Gastrocnemius medialis (tissue), 4 donors: ENCODE measurements at regions not wholly inside any gene's neighbourhood (a gene's known extent, or its start where the extent isn't known, plus 50 kb on each side); places are given as distances from the start of the nearest gene placed in this dataset.
A peak's percentile ranks its signal among the peaks of the same experiment; 100 is the strongest.

Experiments
- ATAC-seq, 2 donors: fragments of 150-250 bp; one replicate each; pipeline ENCODE4 v1.9.1; 2016
- DNase-seq, 2 donors: peaks; one replicate each; pipeline ENCODE4 v3.0.0-alpha.2; 2019
- H3K27ac ChIP-seq, 4 donors: fragments of 200-600 bp; sonication (generic); 1 replicate in 1 of 4; 2 replicates in 3 of 4; pipeline ENCODE4 v1.5.1; 2016 to 2018; ENCODE audit warnings: mild to moderate bottlenecking in 2 of 4, moderate library complexity in 1 of 4
- H3K27me3 ChIP-seq, 3 donors: fragments of 200-600 bp; sonication (generic) in 2 of 3; 1 replicate in 1 of 3; 2 replicates in 2 of 3; pipeline versions ENCODE4 v1.5.1 to v1.6.0; 2016 to 2019; ENCODE audit warnings: mild to moderate bottlenecking in 1 of 3, moderate library complexity in 1 of 3
- H3K36me3 ChIP-seq, 2 donors: fragments of 200-600 bp; sonication (generic) in 1 of 2; one replicate each; pipeline ENCODE4 v1.5.1; 2017 to 2018
- H3K4me1 ChIP-seq, 2 donors: fragments of 200-600 bp; sonication (generic) in 1 of 2; one replicate each; pipeline ENCODE4 v1.5.1; 2016 to 2017; ENCODE audit warnings: mild to moderate bottlenecking in 2 of 2
- H3K4me3 ChIP-seq, 4 donors: fragments of 200-600 bp; sonication (generic) in 3 of 4; 1 replicate in 1 of 4; 2 replicates in 3 of 4; pipeline ENCODE4 v1.5.1; 2016 to 2019; ENCODE audit warnings: mild to moderate bottlenecking in 2 of 4
- H3K9me3 ChIP-seq, 3 donors: fragments of 200-600 bp; sonication (generic) in 2 of 3; 1 replicate in 1 of 3; 2 replicates in 2 of 3; pipeline ENCODE4 v1.5.1; 2016 to 2019
- POLR2A ChIP-seq, 2 donors: fragments of 450-650 bp; IDR thresholded peaks; one replicate each; pipeline ENCODE4 v1.6.1; 2017; ENCODE audit warnings: antibody characterized with exemption in 2 of 2, mild to moderate bottlenecking in 2 of 2, moderate library complexity in 2 of 2
- in situ Hi-C, 4 donors: fragments of 200-750 bp; cut with MboI; loops; one replicate each; pipeline versions ENCODE4 v1.15.0 to v1.8.0; 2017; ENCODE audit warnings: low sequenced_read_pairs in 4 of 4
- intact Hi-C: fragments of 100-400 bp; cut with DNase I; formaldehyde crosslinking; loops from one replicate; pipeline ENCODE4 v1.15.1; 2023; ENCODE audit warnings: low total_unique reads
- TF ChIP-seq, protein P1 (sequence below), 5 experiments: fragments of 450-650 bp in 3 of 5; fragments of 200-600 bp in 2 of 5; sonication (generic) in 2 of 5; IDR thresholded peaks in 4 of 5; conservative IDR thresholded peaks in 1 of 5; 1 replicate in 4 of 5; 2 replicates in 1 of 5; pipeline ENCODE4 v1.5.1; 2016 to 2019; ENCODE audit warnings: antibody characterized with exemption in 5 of 5, mild to moderate bottlenecking in 3 of 5, moderate library complexity in 3 of 5

DNA sequence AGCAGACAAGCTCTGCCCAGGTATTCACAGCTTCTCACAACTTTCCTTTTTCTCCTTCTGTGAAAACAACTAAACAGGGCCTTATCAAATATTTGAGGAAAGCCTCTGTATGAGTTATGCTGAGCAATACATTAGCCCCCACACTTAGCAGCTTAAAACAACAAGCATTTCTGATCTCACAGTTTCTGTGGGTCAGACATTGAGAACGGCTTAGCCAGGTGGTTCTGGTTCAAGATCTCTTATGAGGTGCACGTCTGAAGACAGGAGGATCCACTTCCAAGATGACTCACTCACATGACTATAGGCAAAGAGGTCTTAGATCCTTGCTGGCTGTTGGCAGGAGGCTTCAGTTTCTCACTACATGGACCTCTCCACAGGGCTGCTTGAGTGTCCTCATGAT, 181.4 kb upstream of the WSCD1 start:
- DNase-seq (no peak), ATAC-seq (no peak)
- in situ Hi-C loops = no loop called here
- Histone ChIP-seq H3K4me1 (peaks cover 7 to 15% of the 10 kb centered on the region in 2 donors), H3K27ac (no peak overlapping the region), H3K27me3 (no peaks in the 10 kb centered on the region), H3K36me3 (no peaks in the 10 kb centered on the region), H3K9me3 (no peaks in the 10 kb centered on the region), H3K4me3 (no peak overlapping the region)
- TF ChIP-seq, protein P1, sequence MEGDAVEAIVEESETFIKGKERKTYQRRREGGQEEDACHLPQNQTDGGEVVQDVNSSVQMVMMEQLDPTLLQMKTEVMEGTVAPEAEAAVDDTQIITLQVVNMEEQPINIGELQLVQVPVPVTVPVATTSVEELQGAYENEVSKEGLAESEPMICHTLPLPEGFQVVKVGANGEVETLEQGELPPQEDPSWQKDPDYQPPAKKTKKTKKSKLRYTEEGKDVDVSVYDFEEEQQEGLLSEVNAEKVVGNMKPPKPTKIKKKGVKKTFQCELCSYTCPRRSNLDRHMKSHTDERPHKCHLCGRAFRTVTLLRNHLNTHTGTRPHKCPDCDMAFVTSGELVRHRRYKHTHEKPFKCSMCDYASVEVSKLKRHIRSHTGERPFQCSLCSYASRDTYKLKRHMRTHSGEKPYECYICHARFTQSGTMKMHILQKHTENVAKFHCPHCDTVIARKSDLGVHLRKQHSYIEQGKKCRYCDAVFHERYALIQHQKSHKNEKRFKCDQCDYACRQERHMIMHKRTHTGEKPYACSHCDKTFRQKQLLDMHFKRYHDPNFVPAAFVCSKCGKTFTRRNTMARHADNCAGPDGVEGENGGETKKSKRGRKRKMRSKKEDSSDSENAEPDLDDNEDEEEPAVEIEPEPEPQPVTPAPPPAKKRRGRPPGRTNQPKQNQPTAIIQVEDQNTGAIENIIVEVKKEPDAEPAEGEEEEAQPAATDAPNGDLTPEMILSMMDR (IDR thresholded peaks at IDR 0.05 in 4 of 5, conservative IDR thresholded peaks at IDR 0.05 in 1 of 5) = no peak
- TF ChIP-seq POLR2A (IDR thresholded peaks at IDR 0.05) = no peak
- intact Hi-C loops = no loop called here

DNA sequence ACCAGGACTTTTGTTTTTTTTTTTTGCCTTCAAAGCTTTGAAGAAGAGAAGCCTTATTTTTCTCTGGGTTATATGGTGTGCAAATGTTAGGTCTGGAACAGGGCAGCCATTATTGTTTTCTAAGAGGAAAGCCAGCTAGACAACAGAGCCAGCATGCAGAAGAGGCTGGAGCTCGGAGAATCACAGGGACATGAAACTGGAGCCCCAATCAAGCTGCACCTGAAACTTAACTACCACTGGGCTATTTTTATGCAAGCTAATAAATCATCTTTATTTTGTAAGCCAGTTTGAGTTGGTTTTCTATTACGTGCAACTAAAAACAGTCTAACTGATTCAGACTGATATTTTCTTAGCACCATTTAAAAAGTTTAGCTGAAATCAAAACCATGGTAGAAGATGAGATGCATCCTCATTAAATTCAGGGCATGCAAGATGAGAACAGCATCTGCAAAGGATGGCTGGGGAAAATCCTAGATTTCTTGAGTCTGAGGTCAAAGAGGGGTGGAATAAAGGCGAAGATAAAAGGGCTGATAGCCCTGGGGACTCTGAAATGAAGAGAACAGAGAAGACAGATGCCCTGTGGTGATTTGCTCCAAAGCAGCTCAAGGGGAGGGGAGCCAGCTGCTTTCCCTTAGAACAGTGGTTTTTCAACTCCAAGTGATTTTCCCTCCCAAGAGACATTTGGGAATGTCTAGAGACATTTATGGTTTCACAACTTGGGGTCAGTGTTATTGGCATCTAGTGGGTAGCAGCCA, 177.1 kb upstream of the WSCD1 start:
- in situ Hi-C loops = no loop called here
- no peak for TF ChIP-seq POLR2A (IDR thresholded peaks at IDR 0.05)
- TF ChIP-seq, protein P1 (IDR thresholded peaks at IDR 0.05 in 4 of 5, conservative IDR thresholded peaks at IDR 0.05 in 1 of 5) = no peak

DNA sequence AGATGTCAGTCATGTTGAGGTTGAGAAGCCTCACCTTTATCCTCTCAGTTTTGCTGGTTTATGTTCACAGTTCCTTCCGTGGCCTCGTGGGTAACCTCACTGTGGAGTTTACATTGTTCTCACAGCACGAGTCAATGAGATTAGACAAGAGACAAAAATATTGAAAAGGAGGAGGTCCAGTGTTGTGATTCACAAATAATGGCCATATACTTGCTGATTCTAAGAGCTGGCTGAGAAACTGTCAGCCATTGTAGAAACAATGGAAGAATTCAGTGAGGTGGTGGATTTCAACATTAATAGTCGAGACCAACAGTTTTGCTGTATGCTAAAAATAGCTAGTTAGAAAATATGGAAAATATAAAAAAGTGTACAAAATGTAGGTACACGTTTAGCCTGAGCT, 176.4 kb upstream of the WSCD1 start:
- Histone ChIP-seq H3K4me3 (no peak overlapping the region), H3K27ac (peak overlapping the region in 1 of 4 donors; percentile 65), H3K4me1 (peaks cover 12 to 15% of the 10 kb centered on the region in 2 donors), H3K27me3 (no peaks in the 10 kb centered on the region), H3K9me3 (no peaks in the 10 kb centered on the region), H3K36me3 (no peaks in the 10 kb centered on the region)
- in situ Hi-C loops (no loop called here), intact Hi-C loops (no loop called here)
- no peak for TF ChIP-seq POLR2A (IDR thresholded peaks at IDR 0.05)
- TF ChIP-seq, protein P1 (IDR thresholded peaks at IDR 0.05 in 4 of 5, conservative IDR thresholded peaks at IDR 0.05 in 1 of 5) = no peak
- DNase-seq (no peak), ATAC-seq (no peak)

More for the DNA sequence above, 177.1 kb upstream of the WSCD1 start:
- Histone ChIP-seq H3K9me3 (no peaks in the 10 kb centered on the region), H3K4me1 (peaks cover 12 to 15% of the 10 kb centered on the region in 2 donors), H3K27ac (peak overlapping the region; percentile 35 to 66 (median 50)), H3K36me3 (no peaks in the 10 kb centered on the region), H3K4me3 (no peak overlapping the region), H3K27me3 (no peaks in the 10 kb centered on the region)
- DNase-seq (peak; percentile 47 to 53), ATAC-seq (peak; percentile 99)
- intact Hi-C loops = no loop called here

DNA sequence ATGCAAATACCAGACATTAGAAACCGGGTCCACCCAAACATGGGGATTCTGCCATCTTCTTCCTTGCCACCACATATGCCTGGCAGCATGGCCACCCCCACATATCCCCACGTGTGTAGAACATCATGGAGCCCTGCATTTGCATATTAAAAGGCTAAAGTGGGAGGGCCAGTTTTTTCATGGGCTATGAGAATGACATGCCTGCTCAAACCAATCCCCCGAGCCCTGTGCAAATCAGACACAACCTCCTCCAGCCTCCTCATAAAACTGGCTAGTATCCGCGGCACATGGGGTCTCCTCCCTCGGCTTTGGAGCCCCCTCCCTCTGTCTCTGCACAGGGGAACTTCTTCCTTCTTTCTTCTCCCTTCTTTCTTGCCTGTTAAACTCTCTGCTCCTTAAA, 174.9 kb upstream of the WSCD1 start:
- intact Hi-C loops (no loop called here), in situ Hi-C loops (no loop called here)
- TF ChIP-seq, protein P1 (IDR thresholded peaks at IDR 0.05 in 4 of 5, conservative IDR thresholded peaks at IDR 0.05 in 1 of 5) = no peak
- no peak overlapping the region for H3K27ac ChIP-seq
- H3K4me3 ChIP-seq = no peak overlapping the region
- DNase-seq = no peak
- no peaks in the 10 kb centered on the region for H3K27me3 ChIP-seq
- H3K9me3 ChIP-seq = no peaks in the 10 kb centered on the region
- no peak for ATAC-seq
- H3K36me3 ChIP-seq = no peaks in the 10 kb centered on the region
- H3K4me1 ChIP-seq = peaks cover 12 to 15% of the 10 kb centered on the region in 2 donors
